Activated B cell treated with CpG ODN at 0.5 μM for 24 hours (primary cell): ENCODE measurements at regions not wholly inside any gene's neighbourhood (a gene's known extent, or its start where the extent isn't known, plus 50 kb on each side); places are given as distances from the start of the nearest gene placed in this dataset.
"Not testable (repeated sequence)": the region's sequence is repeated elsewhere in the genome, so short reads cannot be mapped to it uniquely, and the experiment has no call there.

Experiments
- ATAC-seq: fragments of 200-7000 bp; cut with Tn5 transposase; one replicate; pipeline ENCODE4 v1.10.0; 2021; ENCODE audit warnings: low read depth, mild to moderate bottlenecking, moderate library complexity
- CTCF ChIA-PET: fragments of 350-600 bp; sonication (Branson Sonifier 250); formaldehyde crosslinking; loops from one replicate; lab custom pipeline; 2021; ENCODE audit warnings: antibody characterized with exemption; lab: Charles Lee
- POLR2A ChIA-PET: fragments of 350-600 bp; sonication (Branson Sonifier 250); formaldehyde crosslinking; loops from one replicate; lab custom pipeline; 2021; ENCODE audit warnings: antibody characterized with exemption; lab: Charles Lee
- DNase-seq: peaks from one replicate; pipeline ENCODE4 v3.0.0; 2022
- H3K27ac Mint-ChIP-seq: one replicate; pipeline ENCODE4 v1.8.0; 2020; ENCODE audit warnings: mixed read lengths
- H3K27me3 Mint-ChIP-seq: one replicate; pipeline ENCODE4 v1.8.0; 2021; ENCODE audit warnings: mixed read lengths
- H3K36me3 Mint-ChIP-seq: one replicate; pipeline ENCODE4 v1.8.0; 2021; ENCODE audit warnings: low read depth, mixed read lengths
- H3K4me1 Mint-ChIP-seq: one replicate; pipeline ENCODE4 v1.8.0; 2021; ENCODE audit warnings: mixed read lengths
- H3K4me3 Mint-ChIP-seq: one replicate; pipeline ENCODE4 v1.8.0; 2020; ENCODE audit warnings: mild to moderate bottlenecking, mixed read lengths
- H3K9me3 Mint-ChIP-seq: one replicate; pipeline ENCODE4 v1.8.0; 2020; ENCODE audit warnings: mixed read lengths
- intact Hi-C: fragments of 100-400 bp; cut with micrococcal nuclease; formaldehyde crosslinking; loops from one replicate; pipeline ENCODE4 v1.15.1; 2024

DNA sequence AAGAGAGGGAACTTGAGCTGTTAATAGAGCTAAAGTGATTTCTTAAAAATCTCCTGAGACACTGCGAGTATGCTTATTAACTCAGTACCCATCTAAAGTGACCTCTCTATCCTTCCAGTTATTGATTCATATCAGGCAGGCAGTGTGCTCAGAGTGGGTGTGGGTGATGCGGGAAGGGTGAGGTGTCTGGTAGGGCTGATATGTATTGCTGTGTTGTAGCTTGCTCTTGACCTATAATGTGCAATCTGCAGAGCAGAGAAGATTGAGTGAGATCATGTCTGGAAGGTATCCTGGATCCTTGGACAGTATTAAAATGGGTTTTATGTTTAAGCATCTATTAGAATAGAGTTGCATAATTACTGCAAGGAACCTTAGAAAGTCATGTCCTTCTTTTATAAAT lies 71.9 kb upstream of the SEC22B start:
- H3K4me3 Mint-ChIP-seq, POLR2A ChIA-PET, H3K36me3 Mint-ChIP-seq, DNase-seq, H3K27me3 Mint-ChIP-seq, H3K9me3 Mint-ChIP-seq, ATAC-seq, CTCF ChIA-PET, H3K4me1 Mint-ChIP-seq, H3K27ac Mint-ChIP-seq, intact Hi-C loops: not testable (repeated sequence)

DNA sequence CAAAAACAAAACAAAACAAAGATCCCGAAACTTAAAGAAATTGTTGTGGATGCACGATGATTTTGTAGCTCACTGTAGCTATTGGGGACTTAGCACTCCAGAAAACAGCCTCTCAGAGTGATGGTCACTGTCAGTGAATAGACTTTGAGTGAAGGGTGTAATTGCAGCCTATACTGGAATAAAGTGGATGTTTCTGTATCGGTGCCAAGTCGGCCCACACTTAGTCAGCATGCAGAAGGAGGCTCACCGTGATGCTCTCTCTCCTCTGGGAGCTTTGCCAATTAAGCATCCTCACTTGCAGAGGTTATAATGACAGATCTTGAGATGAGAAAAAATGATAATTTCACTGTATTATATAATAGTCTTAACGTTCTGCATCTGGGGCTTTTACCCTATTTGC lies 67.5 kb upstream of the SEC22B start:
- intact Hi-C loops, H3K9me3 Mint-ChIP-seq, POLR2A ChIA-PET, H3K4me3 Mint-ChIP-seq, DNase-seq, H3K4me1 Mint-ChIP-seq, ATAC-seq, CTCF ChIA-PET, H3K36me3 Mint-ChIP-seq, H3K27ac Mint-ChIP-seq, H3K27me3 Mint-ChIP-seq: not testable (repeated sequence)

DNA sequence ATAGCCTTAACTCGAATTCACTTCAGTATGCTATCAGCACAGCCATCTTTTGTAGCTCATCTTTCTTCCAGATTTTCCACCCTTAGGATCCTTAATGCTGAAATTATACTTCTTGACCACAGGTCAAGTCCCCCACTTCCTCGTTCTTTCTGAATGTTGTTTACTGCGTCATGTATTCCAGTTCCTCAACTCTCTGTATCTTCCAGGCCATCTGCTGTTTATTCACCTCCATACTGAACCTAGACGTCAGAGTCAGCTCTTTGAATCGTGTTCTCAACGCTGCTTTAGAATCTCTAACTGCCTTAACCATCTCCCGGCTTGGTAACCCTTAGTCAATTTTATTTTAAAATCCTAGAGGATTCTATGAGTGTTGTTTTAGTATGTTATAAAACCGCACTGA lies 66.3 kb upstream of the SEC22B start:
- not testable (repeated sequence) for H3K4me3 Mint-ChIP-seq

DNA sequence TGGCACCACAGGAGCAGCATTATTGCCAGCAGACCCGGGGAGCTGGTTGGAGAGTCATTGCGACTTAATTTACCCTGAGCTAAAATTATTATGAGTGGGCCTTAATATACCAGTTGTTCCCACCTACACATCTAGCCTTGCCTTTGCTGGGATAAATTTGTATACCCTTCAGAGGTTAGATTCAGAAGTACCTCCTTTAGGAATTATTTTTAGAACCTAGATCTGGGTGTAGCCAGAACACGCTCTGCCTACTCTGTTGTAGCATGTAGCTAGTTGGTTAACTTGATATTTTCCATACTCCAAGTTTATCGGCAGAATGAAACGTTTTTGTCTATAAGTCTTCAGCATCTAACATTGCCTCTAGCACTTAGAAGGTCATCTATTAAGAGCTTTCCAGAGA lies 65.5 kb upstream of the SEC22B start:
- CTCF ChIA-PET, ATAC-seq, intact Hi-C loops, H3K36me3 Mint-ChIP-seq, POLR2A ChIA-PET, DNase-seq, H3K27me3 Mint-ChIP-seq, H3K4me3 Mint-ChIP-seq, H3K27ac Mint-ChIP-seq, H3K4me1 Mint-ChIP-seq, H3K9me3 Mint-ChIP-seq: not testable (repeated sequence)

More for the DNA sequence above, 66.3 kb upstream of the SEC22B start:
- intact Hi-C loops, H3K27me3 Mint-ChIP-seq, H3K9me3 Mint-ChIP-seq, H3K27ac Mint-ChIP-seq, ATAC-seq, CTCF ChIA-PET, DNase-seq, H3K4me1 Mint-ChIP-seq, H3K36me3 Mint-ChIP-seq, POLR2A ChIA-PET: not testable (repeated sequence)

DNA sequence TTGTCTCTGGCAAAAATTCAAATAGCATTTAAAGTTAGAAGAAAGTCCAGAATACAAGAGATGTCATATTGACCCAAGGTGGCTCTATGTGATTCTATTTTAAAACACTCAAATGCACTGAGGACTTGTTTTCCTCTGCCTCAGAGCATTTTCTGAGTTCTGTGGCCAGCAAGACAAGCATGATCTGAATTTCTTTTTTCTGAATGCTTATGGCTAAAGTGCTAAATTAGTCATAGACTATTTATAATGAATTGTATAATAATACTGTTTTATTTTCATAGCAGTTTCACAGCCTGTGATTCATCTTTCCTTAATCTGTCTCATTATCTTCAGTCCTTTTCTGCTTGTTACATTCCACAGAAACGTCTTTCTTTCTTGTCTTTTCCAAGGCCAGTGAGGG lies 63.9 kb upstream of the SEC22B start:
- POLR2A ChIA-PET, H3K4me1 Mint-ChIP-seq, H3K27ac Mint-ChIP-seq, H3K27me3 Mint-ChIP-seq, H3K4me3 Mint-ChIP-seq, H3K9me3 Mint-ChIP-seq, DNase-seq, ATAC-seq, intact Hi-C loops, H3K36me3 Mint-ChIP-seq, CTCF ChIA-PET: not testable (repeated sequence)

DNA sequence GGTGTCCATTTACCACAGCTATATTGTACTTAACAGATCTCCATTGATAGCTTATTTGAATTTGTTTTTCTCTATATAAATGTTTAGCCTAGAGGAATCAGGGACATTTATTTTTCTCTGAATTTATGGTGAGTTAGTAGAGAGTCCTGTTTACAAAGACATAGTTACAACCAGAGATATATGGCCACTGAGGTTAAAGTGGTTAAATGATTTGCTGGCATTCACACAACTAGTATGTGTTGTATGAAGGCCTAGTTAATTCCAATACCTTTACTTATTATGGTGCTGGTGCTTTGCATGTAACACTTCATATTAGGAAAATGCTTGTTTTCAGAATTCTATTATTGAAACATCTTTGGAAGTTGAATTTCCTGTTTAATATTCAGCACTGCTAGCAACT lies 63.0 kb upstream of the SEC22B start:
- H3K4me3 Mint-ChIP-seq, DNase-seq, POLR2A ChIA-PET, H3K9me3 Mint-ChIP-seq, ATAC-seq, H3K27me3 Mint-ChIP-seq, H3K4me1 Mint-ChIP-seq, intact Hi-C loops, CTCF ChIA-PET, H3K27ac Mint-ChIP-seq, H3K36me3 Mint-ChIP-seq: not testable (repeated sequence)

DNA sequence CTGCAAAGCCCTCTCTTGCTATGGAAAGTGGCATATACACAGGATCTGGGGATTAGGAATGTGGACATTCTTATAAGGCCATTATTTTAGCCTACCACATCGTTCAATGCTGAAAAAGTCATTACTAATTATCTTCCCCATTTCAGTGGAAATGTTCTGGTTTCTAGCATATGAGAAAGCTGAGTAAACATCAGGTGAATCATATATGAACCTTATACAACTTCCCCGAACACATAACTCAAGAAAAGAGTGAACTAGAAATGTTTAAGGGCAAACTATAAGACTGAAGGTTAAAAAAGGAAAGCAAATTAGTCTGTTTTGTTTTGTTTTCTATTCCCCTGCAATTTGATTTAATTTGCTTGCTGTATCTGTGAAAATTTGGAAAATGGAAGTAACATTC lies 62.5 kb upstream of the SEC22B start:
- intact Hi-C loops, H3K9me3 Mint-ChIP-seq: not testable (repeated sequence)

DNA sequence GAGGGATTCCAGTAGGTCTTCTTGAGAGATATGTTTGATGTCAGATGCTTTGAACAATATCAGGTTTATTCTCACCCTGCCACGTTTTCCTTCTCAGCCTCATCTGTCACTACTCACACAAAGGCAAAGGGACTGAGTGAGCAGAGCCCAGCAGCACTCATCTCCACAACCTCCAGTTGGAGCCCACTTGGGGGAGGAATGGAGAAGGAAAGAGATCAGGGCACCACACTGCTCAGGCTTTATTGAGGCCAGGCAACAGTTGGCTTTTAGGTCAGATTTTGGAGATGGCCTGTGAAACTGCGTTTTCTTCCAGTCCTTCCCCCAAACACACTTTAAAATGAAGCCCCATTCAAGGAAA lies 57.3 kb upstream of the SEC22B start:
- H3K36me3 Mint-ChIP-seq, H3K27ac Mint-ChIP-seq, H3K4me1 Mint-ChIP-seq, H3K9me3 Mint-ChIP-seq, CTCF ChIA-PET, H3K27me3 Mint-ChIP-seq, intact Hi-C loops, H3K4me3 Mint-ChIP-seq, ATAC-seq, POLR2A ChIA-PET, DNase-seq: not testable (repeated sequence)

More for the DNA sequence above, 62.5 kb upstream of the SEC22B start:
- DNase-seq, H3K4me3 Mint-ChIP-seq, CTCF ChIA-PET, ATAC-seq, H3K27me3 Mint-ChIP-seq, H3K4me1 Mint-ChIP-seq, POLR2A ChIA-PET, H3K36me3 Mint-ChIP-seq, H3K27ac Mint-ChIP-seq: not testable (repeated sequence)

DNA sequence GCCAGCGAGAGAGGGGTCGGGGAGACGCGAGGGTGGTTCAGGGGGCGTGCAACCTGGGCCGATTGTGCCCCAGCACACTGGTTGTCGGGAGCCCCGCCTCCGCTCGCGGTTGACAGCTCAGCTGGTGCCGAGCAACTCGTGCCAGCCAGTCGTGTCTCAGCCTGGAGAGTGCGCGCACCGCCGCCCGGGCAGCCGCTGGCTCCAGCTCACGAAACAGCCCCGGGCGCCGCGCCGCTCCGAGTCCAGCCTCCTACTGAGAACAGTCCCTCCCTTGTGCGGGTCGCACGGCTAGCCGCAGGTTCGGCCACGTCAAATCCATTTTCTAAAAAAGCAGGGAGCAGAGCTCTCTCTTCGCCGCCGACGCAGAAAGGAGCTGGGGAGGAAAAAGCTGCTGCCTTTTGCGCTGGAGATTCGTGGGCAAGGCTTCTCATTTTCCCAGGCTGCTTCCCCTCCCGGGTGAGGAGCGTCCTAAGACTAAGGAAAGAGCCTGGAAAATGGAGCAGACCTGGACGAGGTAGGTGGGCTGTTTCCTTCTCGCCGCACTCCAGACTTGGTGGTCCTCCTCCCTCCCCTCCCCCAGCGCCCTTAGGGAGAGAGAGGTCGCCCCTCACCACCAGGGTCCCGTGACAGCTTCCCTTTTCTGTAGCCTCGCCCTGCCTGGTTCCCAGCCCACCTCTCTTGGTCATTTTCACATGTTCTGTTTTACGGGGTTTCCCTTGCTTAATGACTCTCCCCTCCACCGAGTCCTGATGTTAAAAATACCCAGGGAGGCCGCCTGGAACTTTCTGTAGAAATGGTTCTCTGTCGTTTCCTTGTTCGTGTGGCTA lies 56.7 kb upstream of the SEC22B start:
- POLR2A ChIA-PET, H3K4me3 Mint-ChIP-seq, H3K4me1 Mint-ChIP-seq, H3K27ac Mint-ChIP-seq, H3K36me3 Mint-ChIP-seq, H3K27me3 Mint-ChIP-seq, H3K9me3 Mint-ChIP-seq, intact Hi-C loops, DNase-seq, CTCF ChIA-PET: not testable (repeated sequence)
- peak; percentile 98 for ATAC-seq

DNA sequence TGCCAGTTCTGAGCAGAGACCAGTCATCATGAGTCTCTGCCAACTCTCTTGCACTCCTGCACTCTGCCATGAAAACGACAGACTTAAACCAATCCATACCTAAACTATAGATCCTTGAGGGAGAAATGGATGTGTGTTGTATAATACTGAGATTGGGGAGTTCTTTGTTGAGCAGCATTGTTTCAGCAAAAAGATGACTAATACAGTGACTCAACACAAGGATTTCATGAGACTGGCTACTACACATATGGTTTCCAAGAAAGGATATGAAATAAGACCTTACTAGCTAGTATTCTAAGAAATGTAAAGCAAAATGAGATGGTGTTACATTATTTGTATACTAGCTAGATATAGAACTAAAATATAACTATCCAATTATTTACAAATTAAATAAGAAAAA lies 53.5 kb upstream of the SEC22B start:
- H3K36me3 Mint-ChIP-seq, POLR2A ChIA-PET, ATAC-seq, H3K27ac Mint-ChIP-seq, CTCF ChIA-PET, H3K27me3 Mint-ChIP-seq, H3K9me3 Mint-ChIP-seq, DNase-seq, intact Hi-C loops, H3K4me3 Mint-ChIP-seq, H3K4me1 Mint-ChIP-seq: not testable (repeated sequence)
